PC-9 (cell line): ENCODE measurements at regions not wholly inside any gene's neighbourhood (a gene's known extent, or its start where the extent isn't known, plus 50 kb on each side); places are given as distances from the start of the nearest gene placed in this dataset.

Experiments used
- BruUV-seq: library from RNA; stranded (reverse); fragments of 400-500 nt; replicated peaks from 2 replicates; lab custom pipeline; 2021; lab: Mats Ljungman, UMichigan
- CTCF ChIA-PET: fragments of 300-600 bp; sonication (Branson Sonifier 250); formaldehyde crosslinking; loops from one replicate; lab custom pipeline; 2022; ENCODE audit warnings: antibody characterized with exemption; lab: Charles Lee
- POLR2A ChIA-PET: fragments of 300-600 bp; sonication (Branson Sonifier 250); formaldehyde crosslinking; loops from one replicate; lab custom pipeline; 2022; ENCODE audit warnings: antibody characterized with exemption; ENCODE audit not compliant: unreplicated experiment; lab: Charles Lee
- DNase-seq, 2 experiments: peaks; one replicate each; pipeline versions ENCODE4 v3.0.0 to v3.0.0-alpha.2; 2015 to 2022; ENCODE audit warnings: mixed read lengths in 1 of 2
- H2AFZ ChIP-seq: fragments of 200-600 bp; sonication (generic); 2 replicates; pipeline ENCODE4 v1.8.1; 2017; ENCODE audit warnings: antibody characterized with exemption
- H3F3A ChIP-seq: fragments of 200-600 bp; sonication (generic); 2 replicates; pipeline ENCODE4 v1.8.1; 2017; ENCODE audit warnings: antibody characterized with exemption, mild to moderate bottlenecking, low read depth; ENCODE audit not compliant: insufficient read depth
- H3K27ac ChIP-seq: fragments of 200-600 bp; sonication (generic); 2 replicates; pipeline ENCODE4 v1.6.1; 2016; ENCODE audit warnings: mixed run types
- H3K27me3 ChIP-seq: fragments of 200-600 bp; sonication (generic); 2 replicates; pipeline ENCODE4 v1.6.1; 2016; ENCODE audit warnings: low read depth, mixed run types; ENCODE audit not compliant: insufficient read depth
- H3K36me3 ChIP-seq: fragments of 200-600 bp; sonication (generic); 2 replicates; pipeline ENCODE4 v1.6.1; 2016; ENCODE audit warnings: low read depth, mixed run types
- H3K4me1 ChIP-seq: fragments of 200-600 bp; sonication (generic); replicated peaks from 2 replicates; pipeline ENCODE4 v1.6.1; 2016; ENCODE audit warnings: mixed run types; ENCODE audit not compliant: insufficient read depth
- H3K4me2 ChIP-seq: fragments of 200-600 bp; sonication (generic); 2 replicates; pipeline ENCODE4 v1.6.1; 2017; ENCODE audit warnings: mixed run types
- H3K4me3 ChIP-seq: fragments of 200-600 bp; sonication (generic); 2 replicates; pipeline ENCODE4 v1.6.1; 2016; ENCODE audit warnings: mixed run types
- H3K79me2 ChIP-seq: fragments of 200-600 bp; sonication (generic); 2 replicates; pipeline ENCODE4 v1.6.1; 2017; ENCODE audit warnings: low read depth, mixed run types
- H3K9me2 ChIP-seq: fragments of 200-600 bp; sonication (generic); 2 replicates; pipeline ENCODE4 v1.8.1; 2017; ENCODE audit warnings: mild to moderate bottlenecking; ENCODE audit not compliant: insufficient read depth
- H3K9me3 ChIP-seq: fragments of 200-600 bp; sonication (generic); 2 replicates; pipeline ENCODE4 v1.8.1; 2016; ENCODE audit warnings: low read depth; ENCODE audit not compliant: insufficient read depth
- H4K20me1 ChIP-seq: fragments of 200-600 bp; sonication (generic); 2 replicates; pipeline ENCODE4 v1.8.1; 2017; ENCODE audit not compliant: insufficient read depth
- CTCF ChIP-seq: fragments of 200-600 bp; sonication (generic); conservative IDR thresholded peaks from 2 replicates; pipeline ENCODE4 v1.6.1; 2017; ENCODE audit warnings: mixed run types, antibody characterized with exemption, mild to moderate bottlenecking, moderate library complexity
- EZH2 ChIP-seq: fragments of 200-600 bp; sonication (generic); IDR thresholded peaks from 2 replicates; pipeline ENCODE4 v1.8.0; 2017; ENCODE audit warnings: antibody characterized with exemption, low read depth
- intact Hi-C: fragments of 100-400 bp; cut with micrococcal nuclease; formaldehyde crosslinking; loops from one replicate; pipeline ENCODE4 v1.10.0; 2022; ENCODE audit not compliant: unreplicated experiment

DNA sequence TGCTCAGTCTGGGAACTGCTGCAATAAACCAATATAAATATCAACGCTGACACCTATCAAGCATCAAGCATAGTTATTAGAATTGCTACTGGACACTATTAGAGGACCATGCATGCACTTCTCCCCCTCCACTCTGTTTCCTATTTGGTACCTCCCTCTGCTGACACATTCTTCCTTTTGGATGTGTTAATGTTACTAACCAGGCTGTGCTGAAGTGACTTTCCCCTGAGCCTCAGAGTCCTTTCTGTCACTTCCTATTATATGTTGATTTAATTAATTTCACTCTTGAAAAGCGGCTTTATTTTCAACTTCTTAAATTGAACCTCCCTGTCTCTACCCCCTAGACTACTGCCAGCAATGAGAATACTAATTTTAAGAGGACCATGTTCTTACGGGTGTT, 379.1 kb downstream of the MCTP2 start:
- Histone ChIP-seq H3K27me3 (peaks cover 22% of the 10 kb centered on the region; the same call in 1 of the 2 replicates), H3F3A (no peaks in the 10 kb centered on the region), H3K9me2 (no peaks in the 10 kb centered on the region), H3K4me3 (no peak overlapping the region), H2AFZ (no peak overlapping the region), H4K20me1 (no peaks in the 10 kb centered on the region), H3K79me2 (no peaks in the 10 kb centered on the region), H3K27ac (no peak overlapping the region), H3K36me3 (no peaks in the 10 kb centered on the region), H3K4me1 (no peaks in the 10 kb centered on the region), H3K9me3 (no peaks in the 10 kb centered on the region), H3K4me2 (no peak overlapping the region)
- no peak for DNase-seq
- BruUV-seq: no TSS peak
- intact Hi-C loops: no loop called here
- ChIA-PET CTCF (no interaction called here), POLR2A (no interaction called here)
- no peak for TF ChIP-seq CTCF
- no peak for TF ChIP-seq EZH2

GRCh38 chr15:94611656-94612055, 380.3 kb downstream of the MCTP2 start:
- no peaks in the 10 kb centered on the region for H4K20me1 ChIP-seq
- no peak overlapping the region for H2AFZ ChIP-seq
- BruUV-seq: no TSS peak
- peaks cover 22% of the 10 kb centered on the region; the same call in 1 of the 2 replicates for H3K27me3 ChIP-seq
- H3F3A ChIP-seq: no peaks in the 10 kb centered on the region
- POLR2A ChIA-PET: no interaction called here
- no peaks in the 10 kb centered on the region for H3K9me2 ChIP-seq
- intact Hi-C loops: no loop called here
- CTCF ChIA-PET: no interaction called here
- H3K36me3 ChIP-seq: no peaks in the 10 kb centered on the region
- no peaks in the 10 kb centered on the region for H3K79me2 ChIP-seq
- H3K4me3 ChIP-seq: no peak overlapping the region
- no peak overlapping the region for H3K27ac ChIP-seq
- no peak overlapping the region for H3K4me2 ChIP-seq
- H3K9me3 ChIP-seq: no peaks in the 10 kb centered on the region
- H3K4me1 ChIP-seq: no peaks in the 10 kb centered on the region
- DNase-seq: no peak
- TF ChIP-seq CTCF: no peak
- no peak for TF ChIP-seq EZH2

DNA sequence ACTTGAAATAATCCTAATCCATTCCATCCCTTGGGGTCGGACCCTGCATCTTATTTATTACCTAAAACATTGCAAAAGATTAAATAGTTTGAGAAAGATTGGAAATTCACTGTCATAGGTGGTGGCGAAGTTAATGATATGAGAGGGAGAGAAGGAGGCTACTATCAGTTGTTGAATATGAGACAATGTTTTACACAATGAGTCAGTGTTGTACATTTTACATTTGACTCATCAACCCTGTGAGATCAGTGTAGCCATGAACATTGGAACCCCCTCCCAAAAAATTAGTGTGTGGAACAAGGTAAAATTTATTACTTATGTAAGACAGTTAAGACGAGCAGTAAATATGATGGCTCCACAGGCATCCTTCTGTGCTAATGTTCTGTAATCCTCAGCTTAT, 384.3 kb downstream of the MCTP2 start:
- Histone ChIP-seq H3K27ac (no peak overlapping the region), H3K27me3 (peaks cover 8% of the 10 kb centered on the region; the same call in 1 of the 2 replicates), H3F3A (no peaks in the 10 kb centered on the region), H3K4me3 (no peak overlapping the region), H3K9me2 (no peaks in the 10 kb centered on the region), H3K36me3 (no peaks in the 10 kb centered on the region), H3K4me2 (no peak overlapping the region), H3K9me3 (no peaks in the 10 kb centered on the region), H3K79me2 (no peaks in the 10 kb centered on the region), H3K4me1 (no peaks in the 10 kb centered on the region), H2AFZ (no peak overlapping the region), H4K20me1 (no peaks in the 10 kb centered on the region)
- no peak for TF ChIP-seq EZH2
- no peak for TF ChIP-seq CTCF
- intact Hi-C loops: no loop called here
- no TSS peak for BruUV-seq
- CTCF ChIA-PET: no interaction called here
- DNase-seq: no peak
- POLR2A ChIA-PET: no interaction called here
